Neural cell (in vitro differentiated cells): ENCODE measurements at regions not wholly inside any gene's neighbourhood (a gene's known extent, or its start where the extent isn't known, plus 50 kb on each side); places are given as distances from the start of the nearest gene placed in this dataset.

Experiments
- H2AFZ ChIP-seq: fragments of 200-600, 300-800 bp; sonication (generic), shearing (Covaris generic); 2 replicates; pipeline ENCODE4 v1.6.0; 2014; ENCODE audit warnings: low read depth, mild to moderate bottlenecking, antibody characterized with exemption, low read length, moderate library complexity
- H3F3A ChIP-seq: fragments of 200-600 bp; shearing (Covaris generic); 2 replicates; pipeline ENCODE4 v1.6.1; 2016; ENCODE audit warnings: mild to moderate bottlenecking, moderate library complexity, mixed read lengths, antibody characterized with exemption, low read length; ENCODE audit not compliant: insufficient read depth, poor library complexity, severe bottlenecking
- H3K27ac ChIP-seq: fragments of 200-600, 300-800 bp; sonication (generic), shearing (Covaris generic); 2 replicates; pipeline ENCODE4 v1.5.1; 2014; ENCODE audit warnings: mild to moderate bottlenecking, low read length, moderate library complexity
- H3K27me3 ChIP-seq: fragments of 300-800, 200-600 bp; sonication (generic), shearing (Covaris generic); 2 replicates; pipeline ENCODE4 v1.6.0; 2014; ENCODE audit warnings: mild to moderate bottlenecking, low read depth, low read length, moderate library complexity; ENCODE audit not compliant: insufficient read depth
- H3K36me3 ChIP-seq: fragments of 300-800, 200-600 bp; sonication (generic), shearing (Covaris generic); 2 replicates; pipeline ENCODE4 v1.5.1; 2014; ENCODE audit warnings: mild to moderate bottlenecking, antibody characterized with exemption, low read length, moderate library complexity; ENCODE audit not compliant: insufficient read depth
- H3K4me2 ChIP-seq: fragments of 300-800, 200-600 bp; sonication (generic), shearing (Covaris generic); 2 replicates; pipeline ENCODE4 v1.6.0; 2014; ENCODE audit warnings: mild to moderate bottlenecking, low read length
- H3K4me3 ChIP-seq: fragments of 300-800, 200-600 bp; sonication (generic), shearing (Covaris generic); 2 replicates; pipeline ENCODE4 v1.5.1; 2014; ENCODE audit warnings: mild to moderate bottlenecking, low read length, moderate library complexity
- H3K79me2 ChIP-seq: fragments of 200-600 bp; shearing (Covaris generic); replicated peaks from 2 replicates; pipeline ENCODE4 v1.6.0; 2014; ENCODE audit warnings: mild to moderate bottlenecking, low read length, moderate library complexity; ENCODE audit not compliant: insufficient read depth
- H3K9ac ChIP-seq: fragments of 300-800, 200-600 bp; sonication (generic), shearing (Covaris generic); 2 replicates; pipeline ENCODE4 v1.6.1; 2016; ENCODE audit warnings: mild to moderate bottlenecking, low read length, mixed read lengths
- H3K9me2 ChIP-seq: fragments of 200-600 bp; shearing (Covaris generic); 2 replicates; pipeline ENCODE4 v1.6.1; 2016; ENCODE audit warnings: mild to moderate bottlenecking, low read length, mixed read lengths; ENCODE audit not compliant: insufficient read depth
- H3K9me3 ChIP-seq: fragments of 200-600, 300-800 bp; sonication (generic), shearing (Covaris generic); 2 replicates; pipeline ENCODE4 v1.6.1; 2016; ENCODE audit warnings: mild to moderate bottlenecking, mixed run types, low read length, moderate library complexity, mixed read lengths
- H4K20me1 ChIP-seq: fragments of 200-600 bp; shearing (Covaris generic); 2 replicates; pipeline ENCODE4 v1.6.1; 2016; ENCODE audit warnings: mild to moderate bottlenecking, mixed run types; ENCODE audit not compliant: insufficient read depth
- POLR2AphosphoS5 ChIP-seq: IDR thresholded peaks from 2 replicates; pipeline ENCODE4 v1.6.1; 2012
- RAD21 ChIP-seq: fragments of 450-650 bp; conservative IDR thresholded peaks from 2 replicates; pipeline ENCODE4 v1.6.1; 2014; ENCODE audit warnings: antibody characterized with exemption, mild to moderate bottlenecking, moderate library complexity
- REST ChIP-seq: IDR thresholded peaks from 2 replicates; pipeline ENCODE4 v1.6.1; 2012; ENCODE audit warnings: borderline replicate concordance
- SMC3 ChIP-seq: fragments of 450-650 bp; conservative IDR thresholded peaks from 2 replicates; pipeline ENCODE4 v1.6.1; 2014; ENCODE audit warnings: antibody characterized with exemption, mild to moderate bottlenecking, moderate library complexity; ENCODE audit not compliant: poor library complexity
- TAF1 ChIP-seq: IDR thresholded peaks from 2 replicates; pipeline ENCODE4 v1.6.1; 2012; ENCODE audit warnings: low read depth
- TF ChIP-seq, protein P1 (sequence below): fragments of 450-650 bp; IDR thresholded peaks from 2 replicates; pipeline ENCODE4 v1.5.1; 2014; ENCODE audit warnings: antibody characterized with exemption, mild to moderate bottlenecking, moderate library complexity; ENCODE audit not compliant: poor library complexity, severe bottlenecking

- H3K9me3 ChIP-seq: no peaks in the 10 kb centered on the region
- H2AFZ ChIP-seq: no peak overlapping the region
- no peaks in the 10 kb centered on the region for H4K20me1 ChIP-seq
- no peaks in the 10 kb centered on the region for H3K79me2 ChIP-seq
- H3F3A ChIP-seq: no peaks in the 10 kb centered on the region
- H3K4me3 ChIP-seq: no peak overlapping the region
- TF ChIP-seq, protein P1, sequence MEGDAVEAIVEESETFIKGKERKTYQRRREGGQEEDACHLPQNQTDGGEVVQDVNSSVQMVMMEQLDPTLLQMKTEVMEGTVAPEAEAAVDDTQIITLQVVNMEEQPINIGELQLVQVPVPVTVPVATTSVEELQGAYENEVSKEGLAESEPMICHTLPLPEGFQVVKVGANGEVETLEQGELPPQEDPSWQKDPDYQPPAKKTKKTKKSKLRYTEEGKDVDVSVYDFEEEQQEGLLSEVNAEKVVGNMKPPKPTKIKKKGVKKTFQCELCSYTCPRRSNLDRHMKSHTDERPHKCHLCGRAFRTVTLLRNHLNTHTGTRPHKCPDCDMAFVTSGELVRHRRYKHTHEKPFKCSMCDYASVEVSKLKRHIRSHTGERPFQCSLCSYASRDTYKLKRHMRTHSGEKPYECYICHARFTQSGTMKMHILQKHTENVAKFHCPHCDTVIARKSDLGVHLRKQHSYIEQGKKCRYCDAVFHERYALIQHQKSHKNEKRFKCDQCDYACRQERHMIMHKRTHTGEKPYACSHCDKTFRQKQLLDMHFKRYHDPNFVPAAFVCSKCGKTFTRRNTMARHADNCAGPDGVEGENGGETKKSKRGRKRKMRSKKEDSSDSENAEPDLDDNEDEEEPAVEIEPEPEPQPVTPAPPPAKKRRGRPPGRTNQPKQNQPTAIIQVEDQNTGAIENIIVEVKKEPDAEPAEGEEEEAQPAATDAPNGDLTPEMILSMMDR: no peak
- TF ChIP-seq REST (no peak), POLR2AphosphoS5 (no peak), TAF1 (no peak)
- no peaks in the 10 kb centered on the region for H3K36me3 ChIP-seq
- H3K27ac ChIP-seq: no peak overlapping the region
- H3K9ac ChIP-seq: no peak overlapping the region
- no peaks in the 10 kb centered on the region for H3K27me3 ChIP-seq
- no peak overlapping the region for H3K4me2 ChIP-seq
- no peaks in the 10 kb centered on the region for H3K9me2 ChIP-seq
Observed at GRCh38 chr3:170717410-170718402, 131.8 kb upstream of the SLC7A14 start.

DNA sequence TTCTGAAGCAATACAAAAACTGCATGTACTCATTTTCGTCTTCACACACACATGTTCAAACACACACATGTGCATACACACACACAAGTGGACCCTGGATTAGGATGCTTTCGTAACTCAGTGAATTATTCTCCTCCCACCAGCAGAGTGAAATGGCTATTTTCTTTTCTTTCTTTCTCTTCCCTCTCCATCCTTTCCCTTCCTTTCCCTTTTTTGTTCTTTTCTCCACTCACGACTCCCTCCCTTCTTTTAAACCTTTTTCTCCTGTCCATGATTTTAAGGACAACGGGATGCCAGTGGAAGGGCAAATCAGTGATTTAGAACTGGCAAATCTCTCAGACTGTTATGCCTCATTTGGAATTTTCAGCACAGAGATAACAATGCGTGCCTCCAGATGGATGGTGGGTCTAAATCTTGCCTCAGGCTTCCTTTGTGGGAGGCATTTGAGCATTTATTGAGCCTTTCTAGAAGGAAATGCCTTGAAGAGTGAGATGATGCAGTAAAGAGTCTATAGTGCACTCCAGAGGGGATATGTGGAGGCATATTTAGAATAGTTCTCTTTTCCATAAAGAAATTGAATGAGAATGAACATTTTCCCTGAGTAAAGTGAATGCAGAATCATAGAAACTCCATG, 130.4 kb upstream of the SLC7A14 start:
- no peaks in the 10 kb centered on the region for H3K9me2 ChIP-seq
- no peak overlapping the region for H3K4me2 ChIP-seq
- H3F3A ChIP-seq: no peaks in the 10 kb centered on the region
- no peaks in the 10 kb centered on the region for H3K27me3 ChIP-seq
- no peak overlapping the region for H3K9ac ChIP-seq
- no peak overlapping the region for H3K4me3 ChIP-seq
- no peak overlapping the region for H3K27ac ChIP-seq
- no peaks in the 10 kb centered on the region for H3K79me2 ChIP-seq
- no peaks in the 10 kb centered on the region for H4K20me1 ChIP-seq
- no peaks in the 10 kb centered on the region for H3K9me3 ChIP-seq
- no peaks in the 10 kb centered on the region for H3K36me3 ChIP-seq
- no peak overlapping the region for H2AFZ ChIP-seq
- TF ChIP-seq, protein P1: no peak
- TF ChIP-seq REST: no peak
- no peak for TF ChIP-seq SMC3
- TF ChIP-seq RAD21: no peak
